ENCODE measurements at regions not wholly inside any gene's neighbourhood (a gene's known extent, or its start where the extent isn't known, plus 50 kb on each side); places are given as distances from the start of the nearest gene placed in this dataset.

DNA sequence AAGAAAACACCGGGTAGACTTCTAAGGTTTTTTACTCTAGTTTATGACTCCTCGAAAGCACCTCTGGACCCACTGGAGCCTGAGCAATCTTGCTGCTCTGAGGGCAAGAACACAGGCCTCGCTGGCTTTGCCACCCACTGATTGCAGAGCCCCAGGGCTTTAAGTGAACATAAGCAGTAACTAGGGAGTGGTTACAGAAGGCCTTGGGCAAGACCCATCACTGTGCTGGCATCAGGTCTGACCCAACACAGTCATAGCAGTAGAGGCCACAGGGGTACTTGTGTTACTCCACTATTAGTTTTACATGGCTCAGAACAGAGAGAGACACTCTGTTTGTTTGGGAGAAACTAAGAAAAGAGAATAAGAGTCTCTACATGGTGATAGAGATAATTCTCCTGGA is 684.5 kb downstream of the FAM181B start:
- Mint-ChIP-seq H3K9me3 (peaks cover 3% of the 10 kb centered on the region), H3K36me3 (ENCODE audit: low read depth) (no peaks in the 10 kb centered on the region), H3K4me1 (ENCODE audit: low read depth) (no peaks in the 10 kb centered on the region), H3K27me3 (no peaks in the 10 kb centered on the region), H3K27ac (no peak overlapping the region), H3K4me3 (no peak overlapping the region)
- H3K27me3 ChIP-seq (ENCODE audit: control insufficient read depth in 1 of 2, insufficient read depth in 2 of 2, low read length in 2 of 2) = no peaks in the 10 kb centered on the region
- ATAC-seq (ENCODE audit: poor library complexity) (no peak), DNase-seq (no peak)
- no peak overlapping the region for H3K27ac ChIP-seq (ENCODE audit: low read depth in 1 of 2, low read length in 2 of 2)
- H3K4me1 ChIP-seq (ENCODE audit: insufficient read depth, low read length) = no peaks in the 10 kb centered on the region
- no peak overlapping the region for H3K4me3 ChIP-seq (ENCODE audit: low read length)
- POLR2A ChIA-PET = no interaction called here
- intact Hi-C loops (cut with DNase I, micrococcal nuclease) = no loop called here
- H3K9me3 ChIP-seq (ENCODE audit: control insufficient read depth in 1 of 2, insufficient read depth in 1 of 2, low read length in 2 of 2) = peaks cover 0 to 12% of the 10 kb centered on the region in 2 experiments
- TF ChIP-seq, protein P1, sequence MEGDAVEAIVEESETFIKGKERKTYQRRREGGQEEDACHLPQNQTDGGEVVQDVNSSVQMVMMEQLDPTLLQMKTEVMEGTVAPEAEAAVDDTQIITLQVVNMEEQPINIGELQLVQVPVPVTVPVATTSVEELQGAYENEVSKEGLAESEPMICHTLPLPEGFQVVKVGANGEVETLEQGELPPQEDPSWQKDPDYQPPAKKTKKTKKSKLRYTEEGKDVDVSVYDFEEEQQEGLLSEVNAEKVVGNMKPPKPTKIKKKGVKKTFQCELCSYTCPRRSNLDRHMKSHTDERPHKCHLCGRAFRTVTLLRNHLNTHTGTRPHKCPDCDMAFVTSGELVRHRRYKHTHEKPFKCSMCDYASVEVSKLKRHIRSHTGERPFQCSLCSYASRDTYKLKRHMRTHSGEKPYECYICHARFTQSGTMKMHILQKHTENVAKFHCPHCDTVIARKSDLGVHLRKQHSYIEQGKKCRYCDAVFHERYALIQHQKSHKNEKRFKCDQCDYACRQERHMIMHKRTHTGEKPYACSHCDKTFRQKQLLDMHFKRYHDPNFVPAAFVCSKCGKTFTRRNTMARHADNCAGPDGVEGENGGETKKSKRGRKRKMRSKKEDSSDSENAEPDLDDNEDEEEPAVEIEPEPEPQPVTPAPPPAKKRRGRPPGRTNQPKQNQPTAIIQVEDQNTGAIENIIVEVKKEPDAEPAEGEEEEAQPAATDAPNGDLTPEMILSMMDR (IDR thresholded peaks at IDR 0.05) = no peak
- no peaks in the 10 kb centered on the region for H3K36me3 ChIP-seq (ENCODE audit: insufficient read depth, low read length)
- CTCF ChIA-PET = no interaction called here

DNA sequence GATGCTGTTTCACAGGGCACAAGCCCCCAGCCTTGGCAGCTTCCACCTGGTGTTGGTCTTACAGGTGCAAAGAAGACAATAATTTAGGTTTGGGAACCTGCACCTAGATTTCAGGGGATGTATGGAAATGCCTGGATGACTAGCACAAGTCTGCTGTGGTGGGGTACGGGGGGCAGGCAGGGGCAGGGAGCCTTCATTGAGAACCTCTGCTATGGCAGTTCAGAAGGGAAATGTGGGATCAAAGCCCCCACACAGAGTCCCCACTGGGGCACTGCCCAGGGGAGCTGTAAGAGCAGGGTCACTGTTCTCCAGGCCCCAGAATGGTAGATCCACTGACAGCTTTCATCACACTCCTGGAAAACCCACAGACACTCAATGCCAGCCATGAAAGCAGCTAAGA is 686.5 kb downstream of the FAM181B start:
- Histone ChIP-seq H3K36me3 (ENCODE audit: insufficient read depth, low read length) (no peaks in the 10 kb centered on the region), H3K27ac (ENCODE audit: low read depth in 1 of 2, low read length in 2 of 2) (no peak overlapping the region), H3K4me1 (ENCODE audit: insufficient read depth, low read length) (no peaks in the 10 kb centered on the region), H3K27me3 (ENCODE audit: control insufficient read depth in 1 of 2, insufficient read depth in 2 of 2, low read length in 2 of 2) (no peaks in the 10 kb centered on the region), H3K9me3 (ENCODE audit: control insufficient read depth in 1 of 2, insufficient read depth in 1 of 2, low read length in 2 of 2) (peaks cover 0 to 12% of the 10 kb centered on the region in 2 experiments), H3K4me3 (ENCODE audit: low read length) (no peak overlapping the region)
- Mint-ChIP-seq H3K36me3 (ENCODE audit: low read depth) (no peaks in the 10 kb centered on the region), H3K27me3 (no peaks in the 10 kb centered on the region), H3K4me1 (ENCODE audit: low read depth) (no peaks in the 10 kb centered on the region), H3K27ac (no peak overlapping the region), H3K9me3 (peaks cover 3% of the 10 kb centered on the region), H3K4me3 (no peak overlapping the region)
- DNase-seq = no peak
- POLR2A ChIA-PET = no interaction called here
- ATAC-seq (ENCODE audit: poor library complexity) = no peak
- TF ChIP-seq, protein P1 (IDR thresholded peaks at IDR 0.05) = no peak
- CTCF ChIA-PET = no interaction called here
- intact Hi-C loops (cut with DNase I, micrococcal nuclease) = no loop called here

DNA sequence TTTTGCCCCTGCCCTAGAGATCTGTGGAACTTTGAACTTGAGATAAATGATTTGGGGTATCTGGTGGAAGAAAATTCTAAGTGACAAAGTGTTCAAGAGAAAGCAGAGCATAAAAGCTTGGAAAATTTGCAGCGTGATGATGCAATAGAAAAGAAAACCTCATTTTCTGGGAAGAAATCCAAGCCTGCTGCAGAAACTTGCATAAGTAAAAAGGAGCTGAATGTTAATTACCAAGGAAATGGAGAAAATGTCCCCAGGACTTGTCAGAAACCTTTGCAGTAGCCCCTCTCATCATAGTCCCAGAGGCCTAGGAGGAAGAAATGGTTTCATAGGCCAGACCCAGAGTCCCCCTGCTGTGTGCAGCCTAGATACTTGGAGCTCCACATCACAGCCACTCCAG is 686.9 kb downstream of the FAM181B start:
- H3K4me1 Mint-ChIP-seq (ENCODE audit: low read depth) = no peaks in the 10 kb centered on the region
- H3K4me3 Mint-ChIP-seq = no peak overlapping the region
- Histone ChIP-seq H3K4me3 (ENCODE audit: low read length) (no peak overlapping the region), H3K27me3 (ENCODE audit: control insufficient read depth in 1 of 2, insufficient read depth in 2 of 2, low read length in 2 of 2) (no peaks in the 10 kb centered on the region), H3K27ac (ENCODE audit: low read depth in 1 of 2, low read length in 2 of 2) (no peak overlapping the region), H3K4me1 (ENCODE audit: insufficient read depth, low read length) (no peaks in the 10 kb centered on the region), H3K9me3 (ENCODE audit: control insufficient read depth in 1 of 2, insufficient read depth in 1 of 2, low read length in 2 of 2) (peaks cover 0 to 12% of the 10 kb centered on the region in 2 experiments), H3K36me3 (ENCODE audit: insufficient read depth, low read length) (no peaks in the 10 kb centered on the region)
- ChIA-PET POLR2A (no interaction called here), CTCF (no interaction called here)
- intact Hi-C loops (cut with DNase I, micrococcal nuclease) = no loop called here
- ATAC-seq (ENCODE audit: poor library complexity) (no peak), DNase-seq (no peak)
- peaks cover 3% of the 10 kb centered on the region for H3K9me3 Mint-ChIP-seq
- H3K27me3 Mint-ChIP-seq = no peaks in the 10 kb centered on the region
- no peak overlapping the region for H3K27ac Mint-ChIP-seq
- H3K36me3 Mint-ChIP-seq (ENCODE audit: low read depth) = no peaks in the 10 kb centered on the region
- TF ChIP-seq, protein P1 (IDR thresholded peaks at IDR 0.05) = no peak

Data from CD4-positive, alpha-beta T cell (primary cell).